WTC11 (cell line): ENCODE measurements at regions not wholly inside any gene's neighbourhood (a gene's known extent, or its start where the extent isn't known, plus 50 kb on each side); places are given as distances from the start of the nearest gene placed in this dataset.

Source experiments
- ATAC-seq: fragments of 200-7000 bp; cut with Tn5 transposase; 2 replicates; pipeline ENCODE4 v1.10.0; 2021; ENCODE audit warnings: mild to moderate bottlenecking, moderate library complexity
- CTCF ChIA-PET: fragments of 300-600 bp; sonication (Branson Sonifier 250); formaldehyde crosslinking; loops from one replicate; lab custom pipeline; 2021; ENCODE audit warnings: antibody characterized with exemption; lab: Charles Lee
- POLR2A ChIA-PET: fragments of 350-600 bp; sonication (Branson Sonifier 250); formaldehyde crosslinking; loops from one replicate; lab custom pipeline; 2021; ENCODE audit warnings: antibody characterized with exemption; lab: Charles Lee
- DNase-seq: peaks from one replicate; pipeline ENCODE4 v3.0.0; 2021; ENCODE audit warnings: low spot score
- H3K27ac Mint-ChIP-seq: 2 replicates; pipeline ENCODE4 v1.8.0; 2021; ENCODE audit warnings: mixed read lengths
- H3K27me3 Mint-ChIP-seq: 2 replicates; pipeline ENCODE4 v1.8.0; 2021; ENCODE audit warnings: low read depth, mild to moderate bottlenecking, moderate library complexity, mixed read lengths
- H3K36me3 Mint-ChIP-seq: 2 replicates; pipeline ENCODE4 v1.8.0; 2021; ENCODE audit warnings: mixed read lengths
- H3K4me1 Mint-ChIP-seq: 2 replicates; pipeline ENCODE4 v1.8.0; 2022; ENCODE audit warnings: mixed read lengths
- H3K4me3 Mint-ChIP-seq: 2 replicates; pipeline ENCODE4 v1.8.0; 2021; ENCODE audit warnings: mild to moderate bottlenecking, moderate library complexity, mixed read lengths
- H3K9me3 Mint-ChIP-seq: 2 replicates; pipeline ENCODE4 v1.8.0; 2021; ENCODE audit warnings: mixed read lengths
- CBFB ChIP-seq: sonication (generic); formaldehyde crosslinking; IDR thresholded peaks from 2 replicates; pipeline ENCODE4 v1.8.1; 2022; ENCODE audit warnings: mild to moderate bottlenecking, low read depth, missing genetic modification reagents
- E2F1 ChIP-seq: sonication (generic); formaldehyde crosslinking; IDR thresholded peaks from 2 replicates; pipeline ENCODE4 v1.8.0; 2022; ENCODE audit warnings: mild to moderate bottlenecking, missing genetic modification reagents
- EMX1 ChIP-seq: fragments of 250-450 bp; sonication (Bioruptor Pico); IDR thresholded peaks from 2 replicates; pipeline ENCODE4 v1.8.0; 2021; ENCODE audit warnings: mild to moderate bottlenecking
- ESRRA ChIP-seq: sonication (generic); formaldehyde crosslinking; IDR thresholded peaks from 2 replicates; pipeline ENCODE4 v1.8.1; 2022; ENCODE audit warnings: mild to moderate bottlenecking, missing genetic modification reagents, borderline replicate concordance
- FOXK1 ChIP-seq: sonication (generic); formaldehyde crosslinking; IDR thresholded peaks from 2 replicates; pipeline ENCODE4 v1.8.0; 2022; ENCODE audit warnings: mild to moderate bottlenecking, moderate library complexity, missing genetic modification reagents
- GTF2I ChIP-seq: fragments of 250-450 bp; sonication (Bioruptor Pico); conservative IDR thresholded peaks from 2 replicates; pipeline ENCODE4 v1.4.0; 2021; ENCODE audit warnings: mild to moderate bottlenecking
- KAT7 ChIP-seq: sonication (generic); formaldehyde crosslinking; IDR thresholded peaks from 2 replicates; pipeline ENCODE4 v1.8.1; 2023; ENCODE audit warnings: missing genetic modification reagents, mild to moderate bottlenecking, borderline replicate concordance
- MLX ChIP-seq: sonication (generic); formaldehyde crosslinking; IDR thresholded peaks from 2 replicates; pipeline ENCODE4 v1.8.1; 2023; ENCODE audit warnings: mild to moderate bottlenecking, missing genetic modification reagents, moderate library complexity
- NFE2L1 ChIP-seq: sonication (generic); formaldehyde crosslinking; IDR thresholded peaks from 2 replicates; pipeline ENCODE4 v1.8.1; 2023; ENCODE audit warnings: missing genetic modification reagents
- NR3C1 ChIP-seq: sonication (generic); formaldehyde crosslinking; conservative IDR thresholded peaks from 2 replicates; pipeline ENCODE4 v1.8.1; 2023; ENCODE audit warnings: low read depth, mild to moderate bottlenecking, missing genetic modification reagents
- PRDM15 ChIP-seq: sonication (generic); formaldehyde crosslinking; IDR thresholded peaks from 2 replicates; pipeline ENCODE4 v1.8.0; 2022; ENCODE audit warnings: missing genetic modification reagents
- RELA ChIP-seq: sonication (generic); formaldehyde crosslinking; IDR thresholded peaks from 2 replicates; pipeline ENCODE4 v1.8.1; 2022; ENCODE audit warnings: missing genetic modification reagents, mild to moderate bottlenecking, borderline replicate concordance
- SMAD3 ChIP-seq: sonication (generic); formaldehyde crosslinking; IDR thresholded peaks from 2 replicates; pipeline ENCODE4 v1.8.0; 2022; ENCODE audit warnings: missing genetic modification reagents, mild to moderate bottlenecking, borderline replicate concordance
- SMAD4 ChIP-seq: sonication (generic); formaldehyde crosslinking; IDR thresholded peaks from 2 replicates; pipeline ENCODE4 v1.8.0; 2022; ENCODE audit warnings: mild to moderate bottlenecking, missing genetic modification reagents
- SOX15 ChIP-seq: fragments of 250-450 bp; sonication (Bioruptor Pico); IDR thresholded peaks from 2 replicates; pipeline ENCODE4 v1.9.0; 2021; ENCODE audit warnings: mild to moderate bottlenecking
- TCF7 ChIP-seq: sonication (generic); formaldehyde crosslinking; IDR thresholded peaks from 2 replicates; pipeline ENCODE4 v1.8.0; 2022; ENCODE audit warnings: mild to moderate bottlenecking, low read depth, missing genetic modification reagents, moderate library complexity
- TEAD4 ChIP-seq: sonication (generic); formaldehyde crosslinking; IDR thresholded peaks from 2 replicates; pipeline ENCODE4 v1.8.0; 2022; ENCODE audit warnings: mild to moderate bottlenecking, missing genetic modification reagents
- TP53 ChIP-seq: sonication (generic); formaldehyde crosslinking; IDR thresholded peaks from 2 replicates; pipeline ENCODE4 v1.8.1; 2023; ENCODE audit warnings: mild to moderate bottlenecking, missing genetic modification reagents
- ZMAT4 ChIP-seq: fragments of 250-450 bp; sonication (Bioruptor Pico); IDR thresholded peaks from 2 replicates; pipeline ENCODE4 v1.9.0; 2021; ENCODE audit warnings: mild to moderate bottlenecking
- ZNF138 ChIP-seq: sonication (generic); formaldehyde crosslinking; conservative IDR thresholded peaks from 2 replicates; pipeline ENCODE4 v1.8.1; 2022; ENCODE audit warnings: mild to moderate bottlenecking, moderate library complexity, missing genetic modification reagents
- ZNF423 ChIP-seq: fragments of 250-450 bp; sonication (Bioruptor Pico); IDR thresholded peaks from 2 replicates; pipeline ENCODE4 v2.1.2; 2022; ENCODE audit warnings: mild to moderate bottlenecking, moderate library complexity
- ZNF425 ChIP-seq: fragments of 250-450 bp; sonication (Bioruptor Pico); conservative IDR thresholded peaks from 2 replicates; pipeline ENCODE4 v1.9.0; 2021; ENCODE audit warnings: mild to moderate bottlenecking
- ZSCAN18 ChIP-seq: fragments of 250-450 bp; sonication (Bioruptor Pico); IDR thresholded peaks from 2 replicates; pipeline ENCODE4 v2.1.2; 2022; ENCODE audit warnings: mild to moderate bottlenecking, moderate library complexity

GRCh38 chr10:3427950-3428354, 255.4 kb upstream of the PITRM1 start:
- TF ChIP-seq ZSCAN18 (CRISPR knock-in tag) (no peak), TEAD4 (CRISPR knock-in tag) (no peak), TCF7 (no peak), NFE2L1 (CRISPR knock-in tag) (no peak), ZNF423 (no peak), EMX1 (CRISPR knock-in tag) (no peak), FOXK1 (CRISPR knock-in tag) (no peak), GTF2I (no peak), PRDM15 (CRISPR knock-in tag) (no peak), SMAD3 (CRISPR knock-in tag) (no peak), CBFB (CRISPR knock-in tag) (no peak), NR3C1 (CRISPR knock-in tag) (no peak), E2F1 (no peak), KAT7 (CRISPR knock-in tag) (no peak), ZMAT4 (CRISPR knock-in tag) (no peak), RELA (CRISPR knock-in tag) (no peak), ESRRA (CRISPR knock-in tag) (no peak)
- TF ChIP-seq, all 79 proteins: peak for 0

GRCh38 chr10:3427347-3427746, 254.8 kb upstream of the PITRM1 start:
- no peaks in the 10 kb centered on the region for H3K27me3 Mint-ChIP-seq
- no peak overlapping the region for H3K27ac Mint-ChIP-seq
- POLR2A ChIA-PET: no interaction called here
- H3K4me1 Mint-ChIP-seq: peaks cover 21% of the 10 kb centered on the region
- no peak overlapping the region for H3K4me3 Mint-ChIP-seq
- peaks cover 13% of the 10 kb centered on the region for H3K9me3 Mint-ChIP-seq
- CTCF ChIA-PET: no interaction called here
- no peak for DNase-seq
- no peak for ATAC-seq
- H3K36me3 Mint-ChIP-seq: peaks cover 8% of the 10 kb centered on the region
- TF ChIP-seq ZNF425: no peak
- TF ChIP-seq GTF2I: no peak
- TF ChIP-seq TCF7: no peak
- TF ChIP-seq ZNF138: no peak
- no peak for TF ChIP-seq ESRRA (CRISPR knock-in tag)
- TF ChIP-seq TP53: no peak
- no peak for TF ChIP-seq ZSCAN18 (CRISPR knock-in tag)
- TF ChIP-seq SMAD4 (CRISPR knock-in tag): no peak
- no peak for TF ChIP-seq SOX15
- TF ChIP-seq MLX (CRISPR knock-in tag): no peak

More at GRCh38 chr10:3427950-3428354, 255.4 kb upstream of the PITRM1 start:
- CTCF ChIA-PET: no interaction called here
- H3K4me3 Mint-ChIP-seq: no peak overlapping the region
- POLR2A ChIA-PET: no interaction called here
- no peak overlapping the region for H3K27ac Mint-ChIP-seq
- peaks cover 8% of the 10 kb centered on the region for H3K36me3 Mint-ChIP-seq
- H3K27me3 Mint-ChIP-seq: no peaks in the 10 kb centered on the region
- ATAC-seq: no peak
- peaks cover 21% of the 10 kb centered on the region for H3K4me1 Mint-ChIP-seq
- DNase-seq: no peak
- H3K9me3 Mint-ChIP-seq: peaks cover 13% of the 10 kb centered on the region
